Hepatocyte (in vitro differentiated cells): ENCODE measurements at regions not wholly inside any gene's neighbourhood (a gene's known extent, or its start where the extent isn't known, plus 50 kb on each side); places are given as distances from the start of the nearest gene placed in this dataset.
A peak's percentile ranks its signal among the peaks of the same experiment; 100 is the strongest.

Experiments
- DNase-seq: peaks from one replicate; pipeline ENCODE4 v3.0.0-alpha.2; 2016; ENCODE audit warnings: low spot score
- H2AFZ ChIP-seq: fragments of 200-600 bp; sonication (generic); 2 replicates; pipeline ENCODE4 v1.6.0; 2016; ENCODE audit warnings: antibody characterized with exemption, mild to moderate bottlenecking
- H3K27ac ChIP-seq: fragments of 200-600 bp; sonication (generic); 2 replicates; pipeline ENCODE4 v1.5.1; 2016; ENCODE audit warnings: mild to moderate bottlenecking
- H3K27me3 ChIP-seq: fragments of 200-600 bp; sonication (generic); 2 replicates; pipeline ENCODE4 v1.6.1; 2016
- H3K36me3 ChIP-seq: fragments of 200-600 bp; sonication (generic); replicated peaks from 2 replicates; pipeline ENCODE4 v1.5.1; 2016; ENCODE audit warnings: low read depth; ENCODE audit not compliant: insufficient read depth
- H3K4me1 ChIP-seq: fragments of 200-600 bp; sonication (generic); 2 replicates; pipeline ENCODE4 v1.5.1; 2016; ENCODE audit warnings: mild to moderate bottlenecking, moderate library complexity; ENCODE audit not compliant: insufficient read depth
- H3K4me2 ChIP-seq: fragments of 200-600 bp; sonication (generic); 2 replicates; pipeline ENCODE4 v1.6.0; 2016
- H3K4me3 ChIP-seq: fragments of 200-600 bp; sonication (generic); 2 replicates; pipeline ENCODE4 v1.5.1; 2016; ENCODE audit warnings: mild to moderate bottlenecking
- H3K79me2 ChIP-seq: fragments of 200-600 bp; sonication (generic); 2 replicates; pipeline ENCODE4 v1.6.0; 2017; ENCODE audit warnings: mild to moderate bottlenecking
- H3K9me2 ChIP-seq: fragments of 200-600 bp; sonication (generic); replicated peaks from 2 replicates; pipeline ENCODE4 v1.6.0; 2017; ENCODE audit warnings: mild to moderate bottlenecking; ENCODE audit not compliant: insufficient read depth
- H3K9me3 ChIP-seq: fragments of 200-600 bp; sonication (generic); 2 replicates; pipeline ENCODE4 v1.5.1; 2016; ENCODE audit warnings: low read depth, mild to moderate bottlenecking
- H4K20me1 ChIP-seq: fragments of 200-600 bp; sonication (generic); 2 replicates; pipeline ENCODE4 v1.6.0; 2016; ENCODE audit warnings: mild to moderate bottlenecking; ENCODE audit not compliant: insufficient read depth, poor library complexity, severe bottlenecking
- EZH2 ChIP-seq: fragments of 200-600 bp; sonication (generic); IDR thresholded peaks from 2 replicates; pipeline ENCODE4 v1.6.1; 2016; ENCODE audit warnings: antibody characterized with exemption, mild to moderate bottlenecking, borderline replicate concordance
- EZH2phosphoT487 ChIP-seq: fragments of 200-600 bp; sonication (generic); IDR thresholded peaks from one replicate; pipeline ENCODE4 v1.6.1; 2018; ENCODE audit warnings: antibody characterized with exemption, mild to moderate bottlenecking, low read depth, moderate library complexity; ENCODE audit not compliant: unreplicated experiment, severe bottlenecking
- WGBS: methylation state at CpG from one replicate; pipeline ENCODE4 v1.1.6; 2016; ENCODE audit warnings: low lambda C conversion rate; ENCODE audit errors: missing lambda C conversion rate; 5-methylcytosine and 5-hydroxymethylcytosine counted together
- TF ChIP-seq, protein P1 (sequence below): fragments of 200-600 bp; sonication (generic); IDR thresholded peaks from 2 replicates; pipeline ENCODE4 v1.5.1; 2016; ENCODE audit warnings: antibody characterized with exemption, mild to moderate bottlenecking; ENCODE audit not compliant: poor library complexity

DNA sequence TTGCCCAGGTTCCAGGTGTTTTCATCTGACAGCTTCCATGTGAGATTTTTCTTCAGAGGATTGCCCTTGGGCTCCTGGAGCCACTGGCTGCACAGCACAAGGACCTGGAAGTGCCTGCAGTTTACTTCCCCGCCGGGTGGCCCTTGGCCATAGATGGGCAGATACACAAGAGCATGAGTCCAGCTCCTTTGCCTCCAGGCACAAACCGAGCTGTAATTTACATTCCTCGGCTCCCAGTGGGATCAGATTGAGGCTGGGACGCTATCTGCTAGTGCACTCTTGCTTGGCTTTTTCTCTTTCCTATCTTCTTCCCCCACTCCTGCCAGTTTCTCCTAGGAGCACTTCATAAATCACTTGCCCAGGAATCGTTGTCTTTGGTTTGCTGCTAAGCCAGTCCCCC is 85.4 kb upstream of the RALY start:
- DNase-seq, result no peak
- Histone ChIP-seq H3K27ac (no peak overlapping the region), H4K20me1 (no peaks in the 10 kb centered on the region), H3K4me1 (peaks cover 20% of the 10 kb centered on the region), H3K9me3 (no peaks in the 10 kb centered on the region), H3K79me2 (no peaks in the 10 kb centered on the region), H3K9me2 (no peaks in the 10 kb centered on the region), H3K36me3 (no peaks in the 10 kb centered on the region), H3K4me3 (no peak overlapping the region), H2AFZ (no peak overlapping the region), H3K4me2 (no peak overlapping the region), H3K27me3 (no peaks in the 10 kb centered on the region)
- TF ChIP-seq EZH2, result no peak
- no peak for TF ChIP-seq EZH2phosphoT487
- TF ChIP-seq, protein P1, sequence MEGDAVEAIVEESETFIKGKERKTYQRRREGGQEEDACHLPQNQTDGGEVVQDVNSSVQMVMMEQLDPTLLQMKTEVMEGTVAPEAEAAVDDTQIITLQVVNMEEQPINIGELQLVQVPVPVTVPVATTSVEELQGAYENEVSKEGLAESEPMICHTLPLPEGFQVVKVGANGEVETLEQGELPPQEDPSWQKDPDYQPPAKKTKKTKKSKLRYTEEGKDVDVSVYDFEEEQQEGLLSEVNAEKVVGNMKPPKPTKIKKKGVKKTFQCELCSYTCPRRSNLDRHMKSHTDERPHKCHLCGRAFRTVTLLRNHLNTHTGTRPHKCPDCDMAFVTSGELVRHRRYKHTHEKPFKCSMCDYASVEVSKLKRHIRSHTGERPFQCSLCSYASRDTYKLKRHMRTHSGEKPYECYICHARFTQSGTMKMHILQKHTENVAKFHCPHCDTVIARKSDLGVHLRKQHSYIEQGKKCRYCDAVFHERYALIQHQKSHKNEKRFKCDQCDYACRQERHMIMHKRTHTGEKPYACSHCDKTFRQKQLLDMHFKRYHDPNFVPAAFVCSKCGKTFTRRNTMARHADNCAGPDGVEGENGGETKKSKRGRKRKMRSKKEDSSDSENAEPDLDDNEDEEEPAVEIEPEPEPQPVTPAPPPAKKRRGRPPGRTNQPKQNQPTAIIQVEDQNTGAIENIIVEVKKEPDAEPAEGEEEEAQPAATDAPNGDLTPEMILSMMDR, result no peak
- WGBS, result 34% methylated on average over 6 of the region's 6 CpGs

DNA sequence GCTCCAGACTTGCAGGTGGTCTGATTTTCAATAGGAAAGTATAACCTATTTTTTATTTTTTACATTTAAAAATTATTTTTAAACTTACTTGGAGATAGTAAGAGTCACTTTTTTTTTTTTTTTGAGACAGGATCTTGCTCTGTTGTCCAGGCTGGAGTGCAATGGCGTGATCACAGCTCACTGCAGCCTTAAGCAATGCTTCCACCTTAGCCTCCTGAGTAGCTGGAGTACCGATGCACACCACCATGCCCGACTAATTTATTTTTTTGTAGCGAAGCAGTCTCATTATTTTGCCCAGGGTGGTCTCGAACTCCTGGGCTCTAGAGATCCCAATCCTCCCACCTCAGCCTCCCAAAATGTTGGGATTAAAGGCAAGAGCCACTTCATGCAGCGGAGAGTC is 84.8 kb upstream of the RALY start:
- TF ChIP-seq, protein P1, result no peak
- Histone ChIP-seq H4K20me1 (no peaks in the 10 kb centered on the region), H3K27ac (peak overlapping the region; percentile 64), H3K4me2 (no peak overlapping the region), H2AFZ (no peak overlapping the region), H3K4me3 (no peak overlapping the region), H3K4me1 (peaks cover 20% of the 10 kb centered on the region), H3K27me3 (no peaks in the 10 kb centered on the region), H3K9me2 (no peaks in the 10 kb centered on the region), H3K36me3 (no peaks in the 10 kb centered on the region), H3K9me3 (no peaks in the 10 kb centered on the region), H3K79me2 (no peaks in the 10 kb centered on the region)
- 96% methylated on average over 6 of the region's 6 CpGs for WGBS
- DNase-seq, result no peak

GRCh38 chr20:33909331-33909921 is 84.3 kb upstream of the RALY start:
- WGBS, result 72% methylated on average over 6 of the region's 6 CpGs
- Histone ChIP-seq H3K27ac (peak overlapping the region; percentile 64), H3K79me2 (no peaks in the 10 kb centered on the region), H3K4me1 (peaks cover 20% of the 10 kb centered on the region), H3K9me3 (no peaks in the 10 kb centered on the region), H3K27me3 (no peaks in the 10 kb centered on the region), H3K4me3 (no peak overlapping the region), H3K9me2 (no peaks in the 10 kb centered on the region), H3K4me2 (no peak overlapping the region), H3K36me3 (no peaks in the 10 kb centered on the region), H2AFZ (no peak overlapping the region), H4K20me1 (no peaks in the 10 kb centered on the region)
- peak; percentile 21 for DNase-seq
- TF ChIP-seq EZH2 (no peak), EZH2phosphoT487 (no peak)
- TF ChIP-seq, protein P1, result no peak

DNA sequence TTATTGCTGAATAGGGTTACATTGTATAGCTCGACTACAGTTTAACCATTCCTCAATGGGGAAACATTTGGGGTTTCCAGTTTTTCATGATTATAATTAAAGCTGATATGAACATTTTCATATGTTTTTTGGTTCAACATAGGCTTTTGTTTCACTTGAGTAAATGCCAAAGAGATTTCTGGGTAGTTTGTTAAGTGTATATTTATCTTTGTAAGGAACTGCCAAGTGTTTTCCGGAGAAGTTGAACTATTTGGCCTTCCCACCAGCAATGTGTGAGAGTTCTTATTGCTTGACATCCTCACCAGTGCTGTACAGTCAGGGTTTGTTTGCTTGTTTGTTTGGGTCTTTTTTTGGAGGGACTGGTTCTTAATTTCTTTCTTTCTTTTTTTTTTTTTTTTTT is 83.7 kb upstream of the RALY start:
- no peaks in the 10 kb centered on the region for H3K9me3 ChIP-seq
- no peaks in the 10 kb centered on the region for H4K20me1 ChIP-seq
- TF ChIP-seq, protein P1, result no peak
- TF ChIP-seq EZH2phosphoT487, result no peak
- no peak for TF ChIP-seq EZH2
- H3K4me2 ChIP-seq, result no peak overlapping the region
- 63% methylated on average over 2 of the region's 2 CpGs for WGBS
- no peak overlapping the region for H3K27ac ChIP-seq
- H3K79me2 ChIP-seq, result no peaks in the 10 kb centered on the region
- H3K4me3 ChIP-seq, result no peak overlapping the region
- no peaks in the 10 kb centered on the region for H3K36me3 ChIP-seq
- H3K9me2 ChIP-seq, result no peaks in the 10 kb centered on the region
- no peak for DNase-seq
- no peaks in the 10 kb centered on the region for H3K27me3 ChIP-seq
- H3K4me1 ChIP-seq, result peaks cover 20% of the 10 kb centered on the region
- H2AFZ ChIP-seq, result no peak overlapping the region
